DMS79 treated with DMSO at 0.1 percent for 48 hours (cell line): ENCODE measurements at regions not wholly inside any gene's neighbourhood (a gene's known extent, or its start where the extent isn't known, plus 50 kb on each side); places are given as distances from the start of the nearest gene placed in this dataset.
"Not testable (repeated sequence)": the region's sequence is repeated elsewhere in the genome, so short reads cannot be mapped to it uniquely, and the experiment has no call there.

Experiments used
- DNase-seq: peaks from one replicate; lab custom pipeline; 2025; lab: John Stamatoyannopoulos, UW

DNA sequence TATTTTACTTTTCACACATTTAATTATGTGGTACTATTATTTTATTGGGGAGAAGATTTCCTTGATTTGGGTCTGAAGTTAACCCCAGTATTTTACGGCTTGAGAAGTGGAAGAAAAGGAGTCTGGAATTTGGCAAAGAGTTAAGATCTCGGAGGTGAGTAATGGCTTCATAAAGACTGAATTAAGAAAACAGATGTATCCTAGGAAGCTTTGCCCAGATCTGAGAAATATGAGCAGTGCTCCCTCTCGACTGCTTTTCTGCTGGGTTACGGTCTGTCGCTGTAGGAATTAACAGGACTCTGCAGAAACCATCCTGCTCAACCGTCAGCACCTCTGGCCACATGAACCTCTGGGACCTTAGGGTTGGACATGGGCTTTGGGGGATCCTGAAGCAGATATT is 163.6 kb upstream of the NDN start:
- no peak for DNase-seq

DNA sequence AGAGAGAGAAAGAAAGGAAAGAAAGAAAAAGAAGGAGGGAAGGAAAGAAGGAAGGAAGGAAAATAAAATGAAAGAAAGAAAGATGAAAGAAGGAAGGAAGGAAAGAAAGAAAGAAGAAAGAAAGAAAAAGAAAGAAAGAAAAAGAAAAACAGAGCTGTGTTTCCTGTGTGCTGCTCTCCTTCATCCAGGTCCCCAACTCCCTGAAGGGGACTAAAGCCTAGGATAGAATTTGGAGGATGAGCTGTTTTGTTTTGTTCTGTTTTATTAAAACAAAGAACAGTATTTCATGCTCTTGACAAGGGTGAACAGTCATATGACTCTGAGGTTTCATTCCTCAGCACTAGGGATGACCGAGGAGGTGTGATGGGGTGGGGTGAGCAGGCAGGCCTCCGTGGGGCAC is 164.8 kb upstream of the NDN start:
- no peak for DNase-seq

DNA sequence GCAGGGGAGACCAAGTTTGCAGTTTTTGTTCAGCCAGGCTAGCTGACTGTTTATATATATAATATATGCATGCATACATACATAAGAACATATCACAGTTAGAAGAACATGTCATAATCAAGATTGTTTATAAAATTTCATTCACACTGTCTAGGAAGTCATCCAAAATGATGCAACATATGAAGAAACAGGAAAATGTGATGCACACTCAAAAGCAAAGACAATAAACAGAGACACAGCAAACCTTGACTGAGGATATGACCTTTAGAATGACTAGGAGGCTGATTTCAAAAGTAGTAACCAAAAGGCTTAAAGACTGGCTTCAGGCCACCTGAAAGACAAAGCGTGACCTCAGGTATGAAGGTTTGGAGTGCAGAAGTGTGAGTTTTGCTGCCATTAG is 166.2 kb upstream of the NDN start:
- no peak for DNase-seq

DNA sequence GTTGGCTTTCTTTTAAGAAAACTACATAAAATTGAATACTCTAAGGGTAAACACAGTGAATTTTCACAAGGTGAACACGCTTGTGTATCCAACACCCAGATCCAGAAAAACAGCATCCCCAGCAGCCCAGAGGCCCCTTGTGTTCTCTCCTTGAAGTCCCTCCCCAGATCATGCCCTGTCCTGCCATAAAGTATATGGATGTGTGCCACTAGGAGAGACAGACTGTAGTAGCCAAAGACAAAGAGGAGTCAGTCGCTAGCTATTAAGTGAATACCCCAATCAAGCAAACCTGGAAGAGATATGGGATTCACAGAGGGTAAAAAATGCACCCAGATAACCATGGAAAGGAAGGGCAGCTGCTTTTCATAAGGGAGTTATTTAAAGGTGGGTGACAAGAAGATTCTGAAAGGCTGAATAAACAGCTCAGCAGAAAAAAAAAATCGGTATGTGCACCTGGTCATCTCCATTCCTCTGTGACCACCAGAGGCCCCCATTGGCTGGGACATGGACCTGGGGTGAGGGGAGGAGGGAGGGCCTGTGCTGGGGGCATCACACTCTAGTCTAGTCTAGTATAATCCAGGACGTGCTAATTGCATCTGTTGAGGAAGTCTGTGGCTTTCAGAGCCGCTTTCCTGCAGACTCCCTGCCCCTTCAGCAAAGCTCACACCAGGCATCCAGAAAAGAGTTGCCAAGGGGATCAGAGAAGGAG is 167.3 kb upstream of the NDN start:
- DNase-seq = no peak

DNA sequence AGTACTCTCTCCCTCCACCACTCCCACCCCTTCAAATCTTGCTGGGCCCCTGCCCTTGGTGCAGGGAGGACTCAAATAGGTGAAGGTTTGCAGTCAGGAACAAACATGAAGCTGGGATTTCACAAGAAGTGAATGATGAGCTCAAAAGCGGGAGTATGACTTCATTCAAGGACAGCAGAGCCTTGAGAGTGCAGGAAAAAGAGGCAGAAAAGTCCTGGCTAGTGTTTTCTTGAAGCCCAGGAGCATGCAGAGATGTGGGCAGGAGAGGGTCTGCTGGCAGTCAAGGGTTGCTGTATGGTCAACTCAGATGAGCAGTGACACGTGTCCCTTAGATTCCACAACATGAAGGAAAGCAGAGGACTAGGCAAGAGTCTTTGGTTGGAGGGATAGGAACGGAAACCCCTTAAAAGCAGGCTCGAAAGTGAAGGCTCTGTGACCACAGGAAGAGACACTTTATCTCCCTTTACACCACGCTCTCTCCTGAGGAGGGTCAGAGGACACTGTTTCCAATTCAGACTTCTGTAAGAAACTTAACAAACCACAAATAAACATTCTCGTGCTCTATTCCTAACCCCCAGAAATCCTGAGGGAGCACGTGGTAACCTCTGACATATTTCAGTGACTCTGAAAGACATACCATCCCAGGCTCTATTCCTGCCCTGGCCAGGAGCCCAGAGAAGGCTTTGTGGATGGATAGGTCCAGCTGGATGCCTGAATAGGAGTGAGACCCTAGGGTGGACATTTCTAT is 168.0 kb upstream of the NDN start:
- no peak for DNase-seq

DNA sequence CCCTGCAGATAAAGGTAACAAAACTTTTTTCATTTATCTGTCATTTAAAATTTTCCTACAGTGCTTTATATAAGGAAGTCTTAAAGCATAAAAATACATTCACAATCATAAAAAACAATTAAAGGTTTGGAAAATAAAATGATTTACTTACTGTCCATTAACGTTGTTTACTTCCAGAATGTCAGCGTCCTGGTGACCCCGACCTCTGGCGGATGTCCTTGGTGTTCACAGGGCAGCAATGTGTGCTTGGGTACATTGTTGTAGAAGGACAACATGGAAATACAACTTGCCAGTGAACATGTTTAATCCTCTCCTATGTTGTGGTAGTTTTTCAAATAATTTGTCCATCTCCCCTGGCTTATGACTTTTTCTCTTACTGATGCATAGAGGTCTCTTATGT is 168.8 kb upstream of the NDN start:
- no peak for DNase-seq

DNA sequence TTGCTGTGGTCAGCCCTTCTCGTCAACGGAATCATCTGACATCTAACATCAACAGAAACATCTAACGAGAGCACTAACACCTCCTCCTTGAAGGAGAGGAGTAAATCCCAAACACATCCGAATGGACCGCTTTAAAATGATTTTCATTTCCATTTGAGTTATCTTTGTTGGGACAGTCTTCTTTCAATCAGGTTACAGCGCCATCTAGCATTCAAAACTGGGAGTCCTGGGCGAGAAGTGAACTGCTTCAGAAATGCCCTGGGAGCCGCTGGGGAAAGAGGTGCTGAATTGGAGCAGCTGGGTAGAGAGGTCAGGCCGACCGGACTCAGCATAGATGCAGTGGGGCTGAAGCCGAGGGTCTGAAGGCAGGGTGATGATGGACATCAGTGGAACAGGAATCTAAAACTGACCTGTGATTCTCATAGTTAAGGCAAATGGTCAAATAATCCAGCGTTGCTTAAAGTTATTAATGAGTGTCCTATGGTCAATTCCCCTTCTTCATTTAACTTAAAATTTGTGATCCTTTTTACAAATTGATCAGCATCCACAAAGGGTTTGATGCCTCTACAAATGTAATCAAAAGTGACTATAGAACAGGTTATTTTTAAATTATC is 170.0 kb upstream of the NDN start:
- no peak for DNase-seq

DNA sequence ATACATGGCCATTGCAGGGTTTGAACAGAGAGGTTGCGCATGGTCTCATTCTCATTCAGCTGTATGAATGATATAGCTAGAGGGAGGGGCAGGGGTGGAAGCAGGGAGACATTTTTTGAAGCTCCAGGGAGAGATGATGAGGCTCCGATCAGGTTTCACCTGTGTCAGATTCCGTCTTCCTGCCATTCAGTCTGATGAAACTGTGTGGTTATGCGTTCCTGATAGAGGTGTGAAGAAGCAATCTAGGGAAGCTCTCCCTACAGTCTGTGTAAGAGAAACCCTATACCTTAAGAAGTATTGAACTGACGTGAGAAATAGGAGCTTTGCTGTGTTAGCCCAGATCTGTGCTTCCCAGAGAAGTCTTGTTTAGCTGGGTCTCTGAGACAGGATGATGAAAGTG is 171.9 kb upstream of the NDN start:
- no peak for DNase-seq

DNA sequence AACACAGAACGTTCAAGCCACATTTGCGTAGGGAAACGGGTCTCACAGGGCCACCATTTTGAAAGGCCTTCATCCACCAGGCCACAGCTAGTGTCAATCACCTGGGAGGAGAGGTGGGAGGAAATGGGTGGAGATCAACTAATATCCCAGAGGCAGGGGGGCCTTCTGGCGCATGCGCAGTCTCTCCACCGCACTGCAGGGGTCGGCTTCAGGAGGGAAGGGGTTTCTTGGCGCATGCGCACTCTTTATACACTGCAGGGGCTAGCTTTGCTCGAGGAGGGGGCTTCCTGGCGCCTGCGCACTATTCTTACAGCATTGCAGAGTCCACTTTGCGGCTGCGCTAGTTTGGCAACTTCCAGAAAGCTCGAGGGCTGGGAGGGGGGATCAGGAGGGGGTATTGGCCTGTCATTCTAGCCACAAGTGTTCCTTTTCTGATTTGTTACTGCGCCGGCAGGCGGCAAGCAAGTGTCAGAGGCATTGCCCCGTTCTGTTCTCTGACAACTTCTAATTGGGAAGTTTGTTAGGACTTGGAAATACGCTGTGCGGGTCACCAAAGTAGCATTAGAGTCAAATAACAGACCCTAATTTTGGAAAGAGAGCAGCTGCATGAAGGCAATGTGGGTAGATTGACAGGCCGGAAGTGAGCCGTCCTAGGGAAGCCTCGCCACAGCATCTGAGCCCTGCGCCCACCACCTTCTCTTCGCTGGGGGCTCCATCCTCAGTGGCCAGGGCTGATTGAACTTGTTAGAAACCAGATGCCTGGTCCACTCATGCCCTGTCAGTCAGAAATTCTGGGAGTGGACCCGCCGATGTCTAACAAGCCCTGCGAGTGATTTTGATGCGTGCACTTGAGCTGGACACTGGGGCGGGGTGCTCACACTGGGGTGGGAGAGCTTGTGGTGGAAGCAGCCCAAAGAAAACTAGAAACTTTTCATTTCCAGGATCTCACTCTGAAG is 173.5 kb upstream of the NDN start:
- no peak for DNase-seq

DNA sequence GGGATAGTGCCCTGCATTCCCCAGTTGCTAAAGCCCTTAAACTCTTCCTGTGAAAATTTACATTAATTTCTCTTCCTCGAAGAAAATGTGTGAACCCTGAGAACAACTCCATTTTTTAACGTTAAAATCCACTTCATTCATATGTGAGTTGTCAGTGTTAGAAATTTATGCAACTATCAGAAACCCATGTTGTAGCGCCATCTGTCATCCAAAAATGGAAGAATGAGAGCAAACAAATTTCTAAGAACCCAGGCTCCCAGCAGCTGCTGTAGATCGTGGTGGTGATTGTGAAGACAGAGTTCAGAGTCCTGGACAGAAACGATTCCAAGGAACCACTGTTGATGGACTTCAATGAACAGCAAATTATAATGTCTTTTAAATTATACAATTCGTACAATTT is 179.7 kb upstream of the NDN start:
- no peak for DNase-seq

DNA sequence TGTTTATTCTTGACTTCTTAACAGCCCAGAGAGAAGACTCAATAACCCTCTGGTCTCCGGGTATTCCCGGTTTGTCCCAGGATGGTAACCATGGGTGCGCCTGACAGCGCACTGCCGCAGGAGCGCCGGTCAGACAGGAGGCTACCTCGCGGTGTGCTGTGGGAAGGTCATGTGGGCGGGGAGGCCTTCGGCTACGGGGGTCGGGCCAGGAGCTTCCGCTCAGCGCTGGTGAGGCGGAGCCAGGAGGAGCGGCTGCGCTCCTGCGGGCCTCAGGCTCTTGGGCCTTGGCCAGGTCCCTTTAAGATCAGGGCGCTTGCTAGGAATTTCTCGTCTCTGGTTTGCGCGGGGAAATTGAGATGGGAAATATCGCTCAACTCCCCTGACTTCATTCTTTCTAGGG is 182.3 kb upstream of the NDN start:
- DNase-seq = peak; percentile 11

DNA sequence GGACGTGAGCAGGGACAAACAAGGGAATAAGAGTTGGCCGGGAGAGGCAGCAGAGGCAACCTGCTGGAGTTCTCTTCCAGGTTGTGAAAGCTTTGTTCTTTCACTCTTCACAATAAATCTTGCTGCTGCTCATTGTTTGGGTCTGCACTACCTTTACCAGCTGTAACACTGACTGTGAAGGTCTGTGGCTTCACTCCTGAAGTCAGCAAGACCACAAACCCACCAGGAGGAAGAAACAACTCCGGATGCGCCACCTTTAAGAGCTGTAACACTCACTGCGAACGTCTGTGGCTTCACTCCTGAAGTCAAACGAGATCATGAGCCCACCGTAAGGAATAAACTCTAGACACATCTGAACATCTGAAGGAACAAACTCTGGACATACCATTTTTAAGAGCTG is 186.5 kb upstream of the NDN start:
- DNase-seq = not testable (repeated sequence)

DNA sequence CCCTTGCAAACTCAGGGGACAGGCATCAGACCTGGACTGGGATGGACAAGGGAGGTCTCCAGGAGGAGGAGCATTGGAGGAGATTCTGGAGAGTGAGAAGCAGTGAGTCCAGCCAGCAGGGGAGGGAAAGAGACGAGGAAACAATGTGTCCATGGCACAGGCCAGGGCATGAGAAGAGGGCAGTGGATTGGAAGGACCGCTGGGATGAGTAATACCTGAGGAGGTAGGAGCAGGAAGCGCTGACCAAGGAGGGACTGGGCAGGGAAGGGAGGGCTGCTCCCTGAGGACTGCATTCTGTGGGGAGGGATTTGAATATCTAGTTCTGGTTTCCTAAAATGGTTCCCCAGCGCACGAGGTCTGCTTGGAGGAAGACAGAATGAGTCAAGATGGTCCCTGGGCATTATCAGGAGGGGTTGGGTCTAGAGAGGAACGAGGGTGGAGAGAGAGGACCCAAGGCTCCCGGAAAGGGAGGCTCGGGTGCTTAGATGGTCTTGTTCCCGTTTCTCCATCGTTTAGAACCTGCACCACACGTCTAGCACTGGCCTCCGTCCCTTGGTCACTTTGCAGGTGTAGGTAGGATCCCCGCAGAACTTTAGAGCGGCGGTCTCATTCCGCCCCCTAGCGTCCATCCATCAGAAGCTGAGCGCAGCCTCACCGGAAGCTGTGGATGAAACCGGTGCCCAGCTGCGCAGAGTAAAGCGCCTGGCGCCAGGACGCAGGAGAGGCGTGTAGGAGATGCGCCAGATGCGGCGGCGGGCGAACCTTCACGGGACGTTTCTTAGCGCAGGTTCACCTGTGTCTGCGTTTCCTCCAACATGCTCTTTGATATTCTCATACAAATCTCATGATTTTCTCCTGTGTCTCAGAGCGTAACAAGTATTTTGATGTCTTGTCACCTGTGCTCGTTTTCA is 190.7 kb upstream of the NDN start:
- peak; percentile 21 for DNase-seq

DNA sequence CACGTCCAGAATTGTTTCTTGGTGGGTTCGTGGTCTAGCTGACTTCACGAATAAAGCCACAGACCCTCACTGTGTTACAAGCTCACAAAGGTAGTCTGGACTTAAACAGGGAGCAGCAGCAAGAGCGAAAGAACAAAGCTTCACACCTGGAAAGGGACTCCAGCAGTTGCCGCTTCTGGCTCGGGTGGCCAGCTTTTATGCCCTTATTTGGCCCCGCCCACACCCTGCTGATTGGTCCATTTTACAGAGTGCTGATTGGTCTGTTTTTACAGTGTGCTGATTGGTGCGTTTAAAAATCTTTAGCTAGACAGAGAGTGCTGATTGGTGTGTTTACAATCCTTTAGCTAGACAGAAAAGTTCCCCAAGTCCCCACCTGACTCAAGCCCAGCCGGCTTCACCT is 194.2 kb upstream of the NDN start:
- DNase-seq = no peak

DNA sequence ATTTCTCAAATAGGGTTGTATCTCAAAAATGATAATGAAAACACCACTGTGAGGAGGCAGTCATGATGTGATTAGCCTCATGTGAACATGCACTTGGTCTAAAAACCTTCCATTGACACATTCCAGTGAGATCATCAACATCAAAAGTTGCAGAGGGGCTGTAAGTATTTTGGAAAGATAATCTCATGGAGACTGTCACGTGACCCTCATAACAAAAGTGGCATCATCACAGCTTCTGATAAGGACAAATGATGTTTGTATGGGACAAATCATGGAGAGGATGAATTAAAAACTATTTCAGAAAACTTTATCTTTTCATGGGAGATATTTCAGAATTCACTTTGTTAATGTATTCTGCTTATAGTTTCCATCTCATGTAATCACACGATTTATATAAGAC is 203.1 kb upstream of the NDN start:
- no peak for DNase-seq

DNA sequence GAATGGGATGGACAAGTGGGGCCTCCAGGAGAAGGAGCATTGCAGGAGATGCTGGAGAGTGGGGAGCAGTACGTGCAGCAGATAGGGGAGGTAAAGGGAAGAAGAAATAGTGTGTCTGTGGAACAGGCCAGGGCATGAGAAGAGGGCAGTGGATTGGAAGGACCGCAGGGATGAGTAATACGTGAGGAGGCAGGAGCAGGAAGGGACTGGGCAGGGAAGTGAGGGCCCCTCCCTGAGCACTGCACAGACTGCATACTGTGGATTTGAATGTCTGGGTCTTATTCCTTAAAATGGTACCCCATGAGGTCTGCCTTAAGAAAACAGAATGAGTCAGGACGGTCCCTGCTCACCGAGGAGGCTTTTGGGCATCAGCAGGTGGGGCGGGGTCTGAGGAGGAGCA is 210.0 kb upstream of the NDN start:
- DNase-seq = no peak

DNA sequence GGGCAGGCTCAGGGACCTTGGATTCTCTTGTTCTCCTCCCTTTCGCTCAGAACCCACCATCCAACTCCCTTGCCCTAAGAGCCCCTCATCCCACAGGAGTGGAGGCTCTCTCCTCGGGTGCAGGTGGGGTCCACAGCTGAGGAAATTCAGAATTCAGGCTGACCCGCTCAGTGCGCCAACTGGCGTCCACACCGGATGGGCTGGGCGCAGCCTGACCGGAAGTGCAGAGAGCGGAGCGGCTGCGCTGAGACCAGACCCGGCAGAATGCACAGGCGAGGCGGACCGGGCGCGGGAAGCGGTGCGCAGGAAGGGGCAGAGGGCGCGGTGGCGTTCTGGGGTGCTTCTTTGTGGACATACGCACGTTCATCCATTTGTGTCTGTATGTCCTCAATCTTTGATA is 210.4 kb upstream of the NDN start:
- no peak for DNase-seq

DNA sequence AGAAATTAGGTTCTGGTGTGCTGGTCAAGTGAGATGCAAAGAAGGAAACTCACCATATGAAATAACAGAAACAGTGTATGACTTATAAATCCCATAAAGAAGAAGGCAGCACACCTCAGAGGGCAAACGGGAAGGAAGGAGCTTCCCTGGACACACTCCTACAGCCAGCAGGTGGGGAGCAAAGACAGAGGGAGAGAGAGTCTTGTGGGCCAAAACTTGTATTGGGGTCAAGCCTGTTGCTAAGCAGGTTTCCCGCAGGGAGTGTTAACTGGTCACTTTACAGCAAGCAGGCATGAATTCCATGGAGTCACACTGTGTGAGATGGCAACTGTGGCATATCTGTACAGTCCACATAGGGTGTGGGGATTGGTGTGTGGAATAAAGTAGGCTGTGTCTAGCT is 222.9 kb upstream of the NDN start:
- DNase-seq = no peak

DNA sequence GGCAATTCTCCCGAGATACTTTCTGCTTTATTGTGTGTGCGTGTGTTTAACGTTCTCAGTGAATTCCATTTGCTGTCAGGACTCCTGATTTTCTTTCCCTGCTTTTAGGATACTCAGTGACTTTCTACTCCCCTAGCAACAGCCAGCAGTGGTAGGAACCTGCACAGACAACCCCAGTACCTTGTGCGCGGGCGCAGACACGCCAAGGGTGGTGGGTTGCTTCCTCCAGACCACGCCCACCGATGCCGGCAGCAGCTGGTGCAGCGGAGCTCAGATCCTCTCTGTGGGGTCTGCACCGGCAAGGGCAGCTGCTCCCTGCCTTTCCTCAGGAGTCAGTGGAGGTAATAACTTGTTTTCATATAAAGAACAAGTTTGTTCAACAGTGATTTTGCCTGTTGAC is 225.1 kb upstream of the NDN start:
- no peak for DNase-seq

DNA sequence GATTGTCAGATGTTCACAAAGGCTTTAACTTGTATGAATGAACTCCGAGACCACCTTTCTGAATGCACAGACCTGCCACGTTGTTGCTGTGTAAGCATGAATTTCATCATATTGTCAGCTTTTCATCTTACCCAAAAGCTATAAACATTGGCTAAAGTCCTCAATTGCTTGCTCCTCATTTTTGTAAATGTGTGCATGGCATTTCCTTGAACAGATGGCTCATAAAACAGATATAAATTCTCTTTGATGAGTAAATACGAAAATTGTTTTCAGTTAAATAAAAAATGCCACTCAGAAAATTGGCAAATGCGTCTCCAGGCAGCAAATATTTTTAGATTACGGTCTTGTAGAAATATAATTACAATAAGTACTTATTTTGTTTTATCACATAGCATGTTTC is 226.0 kb upstream of the NDN start:
- DNase-seq = no peak

DNA sequence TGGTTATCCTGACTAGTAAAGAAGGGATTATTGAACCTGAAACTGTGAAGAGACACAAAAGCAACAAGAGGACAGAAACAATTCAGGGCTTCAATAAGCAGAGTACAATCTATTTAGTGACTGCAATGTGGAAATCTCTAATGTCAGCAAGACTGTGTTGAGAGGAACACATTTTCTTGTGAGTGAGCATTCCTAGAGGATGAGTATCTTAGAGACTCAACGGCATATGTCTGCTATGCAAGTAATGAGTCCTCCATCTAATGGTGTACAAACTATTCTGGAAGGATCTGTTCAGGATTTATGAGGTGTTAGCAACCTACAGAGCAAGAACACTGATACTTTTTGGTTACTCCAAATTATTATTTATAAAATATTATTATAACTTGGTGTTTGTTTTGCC is 226.5 kb upstream of the NDN start:
- DNase-seq = no peak
